CD4-positive, alpha-beta T cell (primary cell): ENCODE measurements at regions not wholly inside any gene's neighbourhood (a gene's known extent, or its start where the extent isn't known, plus 50 kb on each side); places are given as distances from the start of the nearest gene placed in this dataset.

ENCODE experiments used
- ATAC-seq: fragments of 200-7000 bp; cut with Tn5 transposase; one replicate; pipeline ENCODE4 v1.10.0; 2022; ENCODE audit warnings: mild to moderate bottlenecking; ENCODE audit not compliant: poor library complexity
- CTCF ChIA-PET: fragments of 350-600 bp; sonication (Branson Sonifier 250); formaldehyde crosslinking; loops from one replicate; lab custom pipeline; 2021; ENCODE audit warnings: antibody characterized with exemption, inconsistent platforms; lab: Charles Lee
- POLR2A ChIA-PET: fragments of 350-600 bp; sonication (Branson Sonifier 250); formaldehyde crosslinking; loops from one replicate; lab custom pipeline; 2021; ENCODE audit warnings: antibody characterized with exemption, inconsistent platforms; lab: Charles Lee
- DNase-seq, 14 experiments: peaks; one replicate each; pipeline ENCODE4 v3.0.0-alpha.2; 2013 to 2020; ENCODE audit warnings: mixed read lengths in 2 of 14
- H3K27ac ChIP-seq, 2 donors: one replicate each; pipeline versions ENCODE4 v1.5.1 to v1.7.0; 2013; ENCODE audit warnings: low read length in 2 of 2, low read depth in 1 of 2, mild to moderate bottlenecking in 1 of 2
- H3K27me3 ChIP-seq, 2 experiments: 1 replicate in 1 of 2; 2 replicates in 1 of 2; pipeline versions ENCODE4 v1.6.1 to v1.7.0; 2013; ENCODE audit warnings: low read length in 2 of 2, control low read depth in 1 of 2, mild to moderate bottlenecking in 1 of 2, moderate library complexity in 1 of 2; ENCODE audit not compliant: insufficient read depth in 2 of 2, control insufficient read depth in 1 of 2
- H3K36me3 ChIP-seq: one replicate; pipeline ENCODE4 v1.6.1; 2013; ENCODE audit warnings: low read length, control low read depth; ENCODE audit not compliant: insufficient read depth
- H3K4me1 ChIP-seq: one replicate; pipeline ENCODE4 v1.6.1; 2013; ENCODE audit warnings: low read length, control low read depth; ENCODE audit not compliant: insufficient read depth
- H3K4me3 ChIP-seq: one replicate; pipeline ENCODE4 v1.5.1; 2013; ENCODE audit warnings: mild to moderate bottlenecking, low read length, moderate library complexity
- H3K9me3 ChIP-seq, 2 experiments: 1 replicate in 1 of 2; 2 replicates in 1 of 2; pipeline versions ENCODE4 v1.6.1 to v1.7.0; 2013; ENCODE audit warnings: low read length in 2 of 2, mild to moderate bottlenecking in 2 of 2, control low read depth in 1 of 2, moderate library complexity in 1 of 2; ENCODE audit not compliant: control insufficient read depth in 1 of 2, insufficient read depth in 1 of 2
- H3K27ac Mint-ChIP-seq: one replicate; pipeline ENCODE4 v1.8.0; 2020; ENCODE audit warnings: mixed read lengths
- H3K27me3 Mint-ChIP-seq: one replicate; pipeline ENCODE4 v1.8.0; 2021; ENCODE audit warnings: mixed read lengths
- H3K36me3 Mint-ChIP-seq: one replicate; pipeline ENCODE4 v1.8.0; 2021; ENCODE audit warnings: low read depth, mixed read lengths
- H3K4me1 Mint-ChIP-seq: one replicate; pipeline ENCODE4 v1.8.0; 2021; ENCODE audit warnings: low read depth, mixed read lengths
- H3K4me3 Mint-ChIP-seq: one replicate; pipeline ENCODE4 v1.8.0; 2020; ENCODE audit warnings: mild to moderate bottlenecking, mixed read lengths
- H3K9me3 Mint-ChIP-seq: one replicate; pipeline ENCODE4 v1.8.0; 2020; ENCODE audit warnings: mixed read lengths
- intact Hi-C, 2 experiments: fragments of 100-400 bp; cut with DNase I in 1 of 2; cut with micrococcal nuclease in 1 of 2; formaldehyde crosslinking; loops; one replicate each; pipeline versions ENCODE4 v1.15.1 to v1.9.0; 2023 to 2025; cut with DNase I, micrococcal nuclease
- TF ChIP-seq, protein P1 (sequence below): fragments of 200-600 bp; IDR thresholded peaks from one replicate; pipeline ENCODE4 v1.8.0; 2022; ENCODE audit warnings: antibody characterized with exemption, mild to moderate bottlenecking

- ATAC-seq (no peak), DNase-seq (no peak)
- intact Hi-C loops = no loop called here
- TF ChIP-seq, protein P1, sequence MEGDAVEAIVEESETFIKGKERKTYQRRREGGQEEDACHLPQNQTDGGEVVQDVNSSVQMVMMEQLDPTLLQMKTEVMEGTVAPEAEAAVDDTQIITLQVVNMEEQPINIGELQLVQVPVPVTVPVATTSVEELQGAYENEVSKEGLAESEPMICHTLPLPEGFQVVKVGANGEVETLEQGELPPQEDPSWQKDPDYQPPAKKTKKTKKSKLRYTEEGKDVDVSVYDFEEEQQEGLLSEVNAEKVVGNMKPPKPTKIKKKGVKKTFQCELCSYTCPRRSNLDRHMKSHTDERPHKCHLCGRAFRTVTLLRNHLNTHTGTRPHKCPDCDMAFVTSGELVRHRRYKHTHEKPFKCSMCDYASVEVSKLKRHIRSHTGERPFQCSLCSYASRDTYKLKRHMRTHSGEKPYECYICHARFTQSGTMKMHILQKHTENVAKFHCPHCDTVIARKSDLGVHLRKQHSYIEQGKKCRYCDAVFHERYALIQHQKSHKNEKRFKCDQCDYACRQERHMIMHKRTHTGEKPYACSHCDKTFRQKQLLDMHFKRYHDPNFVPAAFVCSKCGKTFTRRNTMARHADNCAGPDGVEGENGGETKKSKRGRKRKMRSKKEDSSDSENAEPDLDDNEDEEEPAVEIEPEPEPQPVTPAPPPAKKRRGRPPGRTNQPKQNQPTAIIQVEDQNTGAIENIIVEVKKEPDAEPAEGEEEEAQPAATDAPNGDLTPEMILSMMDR = no peak
- H3K27me3 Mint-ChIP-seq = no peaks in the 10 kb centered on the region
- POLR2A ChIA-PET = no interaction called here
- no peaks in the 10 kb centered on the region for H3K9me3 Mint-ChIP-seq
- Histone ChIP-seq H3K4me3 (no peak overlapping the region), H3K27me3 (no peaks in the 10 kb centered on the region), H3K36me3 (no peaks in the 10 kb centered on the region), H3K9me3 (no peaks in the 10 kb centered on the region), H3K4me1 (no peaks in the 10 kb centered on the region), H3K27ac (no peak overlapping the region)
- no peak overlapping the region for H3K4me3 Mint-ChIP-seq
- CTCF ChIA-PET = no interaction called here
- H3K36me3 Mint-ChIP-seq = no peaks in the 10 kb centered on the region
- H3K4me1 Mint-ChIP-seq = no peaks in the 10 kb centered on the region
- H3K27ac Mint-ChIP-seq = no peak overlapping the region
Measured at GRCh38 chrX:129013574-129013973, 509.7 kb downstream of the SMARCA1 start.

GRCh38 chrX:129007631-129008030, 515.7 kb downstream of the SMARCA1 start:
- Histone ChIP-seq H3K4me3 (no peak overlapping the region), H3K36me3 (no peaks in the 10 kb centered on the region), H3K4me1 (no peaks in the 10 kb centered on the region), H3K9me3 (no peaks in the 10 kb centered on the region), H3K27ac (no peak overlapping the region), H3K27me3 (no peaks in the 10 kb centered on the region)
- Mint-ChIP-seq H3K27me3 (no peaks in the 10 kb centered on the region), H3K27ac (no peak overlapping the region), H3K4me1 (no peaks in the 10 kb centered on the region), H3K36me3 (no peaks in the 10 kb centered on the region), H3K9me3 (no peaks in the 10 kb centered on the region), H3K4me3 (no peak overlapping the region)
- ChIA-PET POLR2A (no interaction called here), CTCF (no interaction called here)
- intact Hi-C loops = no loop called here
- DNase-seq (no peak), ATAC-seq (no peak)
- TF ChIP-seq, protein P1 = no peak

DNA sequence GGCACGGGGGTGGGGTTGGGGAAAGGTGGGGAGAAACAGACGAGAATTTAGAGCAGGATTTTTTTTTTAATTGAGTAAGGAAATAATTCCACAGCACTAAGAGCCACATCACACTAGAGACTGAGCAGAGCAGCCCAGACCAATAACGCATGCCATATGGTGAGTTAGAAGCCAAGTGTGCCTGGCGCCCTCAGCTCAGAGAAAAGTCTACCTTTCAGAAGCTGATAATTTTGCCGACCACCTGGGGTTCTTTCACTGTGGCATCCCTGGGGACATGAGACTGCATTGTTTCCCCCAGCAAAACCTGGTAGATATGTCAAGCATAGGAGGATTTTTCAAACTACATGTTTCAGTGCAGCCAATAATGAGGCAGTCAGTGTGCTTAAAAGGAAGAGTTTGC, 516.8 kb downstream of the SMARCA1 start:
- Histone ChIP-seq H3K27me3 (no peaks in the 10 kb centered on the region), H3K4me3 (no peak overlapping the region), H3K27ac (no peak overlapping the region), H3K4me1 (no peaks in the 10 kb centered on the region), H3K36me3 (no peaks in the 10 kb centered on the region), H3K9me3 (no peaks in the 10 kb centered on the region)
- ChIA-PET CTCF (no interaction called here), POLR2A (no interaction called here)
- ATAC-seq (no peak), DNase-seq (no peak)
- Mint-ChIP-seq H3K9me3 (no peaks in the 10 kb centered on the region), H3K36me3 (no peaks in the 10 kb centered on the region), H3K4me3 (no peak overlapping the region), H3K27me3 (no peaks in the 10 kb centered on the region), H3K4me1 (no peaks in the 10 kb centered on the region), H3K27ac (no peak overlapping the region)
- TF ChIP-seq, protein P1 = no peak
- intact Hi-C loops = no loop called here
